ENCODE measurements at regions not wholly inside any gene's neighbourhood (a gene's known extent, or its start where the extent isn't known, plus 50 kb on each side); places are given as distances from the start of the nearest gene placed in this dataset.

DNA sequence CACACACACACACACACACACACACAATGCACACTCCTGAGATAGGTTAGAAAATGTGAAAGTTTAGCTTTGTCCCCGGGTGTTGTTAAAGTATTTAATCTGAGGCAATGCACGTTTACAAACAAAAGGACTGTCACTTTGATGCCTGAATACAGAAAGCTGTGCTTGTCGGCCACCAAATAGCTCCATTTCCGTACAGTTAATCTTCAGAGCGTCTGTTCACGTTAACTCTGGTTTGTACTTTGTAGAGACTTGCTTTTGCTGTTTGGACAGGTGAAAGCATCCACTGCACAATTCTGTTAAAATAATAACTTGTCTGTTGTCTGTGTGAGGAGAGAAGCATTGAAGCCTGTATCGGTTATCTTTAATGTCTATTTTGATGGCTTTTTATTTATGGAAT, 267.8 kb downstream of the FGF9 start:
- intact Hi-C loops (cut with DNase I; ENCODE audit: low total_unique reads), result no loop called here
- DNase-seq (ENCODE audit: low spot score in 2 of 2), result no peak
- WGBS, 2 donors, result 46 to 57% methylated on average over 7 of the region's 7 CpGs
- no peak overlapping the region for H3K4me3 ChIP-seq (ENCODE audit: low read depth, poor library complexity, severe bottlenecking)
- TF ChIP-seq POLR2A (IDR thresholded peaks at IDR 0.05), result no peak
- TF ChIP-seq CTCF (IDR thresholded peaks at IDR 0.05), result no peak

DNA sequence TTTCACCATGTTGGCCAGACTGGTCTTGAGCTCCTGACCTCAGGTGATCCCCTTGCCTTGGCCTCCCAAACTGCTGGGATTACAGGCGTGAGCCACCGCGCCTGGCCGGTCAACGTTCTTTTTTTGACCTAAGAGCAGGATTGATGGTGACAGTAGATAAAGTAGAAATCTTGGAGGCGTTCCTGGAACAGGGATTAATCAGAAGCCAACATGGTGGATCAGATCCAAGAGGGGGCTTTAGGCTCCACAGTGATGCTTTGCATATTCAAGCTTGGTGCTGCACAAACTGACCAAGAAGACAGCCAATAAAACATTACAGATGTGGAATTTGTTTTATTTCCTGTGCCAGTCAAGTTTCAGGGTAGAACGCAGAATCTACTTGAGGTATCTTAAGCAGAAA, 271.2 kb downstream of the FGF9 start:
- no peak for TF ChIP-seq POLR2A (IDR thresholded peaks at IDR 0.05)
- no peak for TF ChIP-seq CTCF (IDR thresholded peaks at IDR 0.05)
- intact Hi-C loops (cut with DNase I; ENCODE audit: low total_unique reads), result no loop called here

DNA sequence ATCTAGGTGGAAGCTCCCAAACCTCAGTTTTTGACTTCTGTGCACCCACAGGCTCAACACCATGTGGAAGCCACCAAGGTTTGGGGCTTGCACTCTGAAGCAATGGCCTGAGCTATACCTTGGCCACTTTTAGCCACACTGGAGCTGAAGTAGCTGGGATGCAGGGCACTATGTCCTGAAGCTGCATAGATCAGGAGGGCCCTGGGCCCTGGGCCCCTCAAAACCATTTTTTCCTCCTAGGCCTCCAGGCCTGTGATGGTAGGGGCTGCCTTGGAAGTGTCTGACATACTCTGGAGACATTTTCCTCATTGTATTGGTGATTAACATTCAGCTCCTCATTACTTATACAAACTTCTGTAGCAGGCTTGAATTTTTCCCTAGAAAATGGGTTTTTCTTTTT, 273.7 kb downstream of the FGF9 start:
- H3K4me3 ChIP-seq (ENCODE audit: low read depth, poor library complexity, severe bottlenecking), result no peak overlapping the region
- DNase-seq (ENCODE audit: low spot score in 2 of 2), result no peak
- TF ChIP-seq POLR2A (IDR thresholded peaks at IDR 0.05), result no peak
- no peak for TF ChIP-seq CTCF (IDR thresholded peaks at IDR 0.05)
- intact Hi-C loops (cut with DNase I; ENCODE audit: low total_unique reads), result no loop called here

More for the DNA sequence above, 271.2 kb downstream of the FGF9 start:
- WGBS, 2 donors, result 74 to 84% methylated on average over 7 of the region's 7 CpGs
- H3K4me3 ChIP-seq (ENCODE audit: low read depth, poor library complexity, severe bottlenecking), result no peak overlapping the region
- DNase-seq (ENCODE audit: low spot score in 2 of 2), result no peak

DNA sequence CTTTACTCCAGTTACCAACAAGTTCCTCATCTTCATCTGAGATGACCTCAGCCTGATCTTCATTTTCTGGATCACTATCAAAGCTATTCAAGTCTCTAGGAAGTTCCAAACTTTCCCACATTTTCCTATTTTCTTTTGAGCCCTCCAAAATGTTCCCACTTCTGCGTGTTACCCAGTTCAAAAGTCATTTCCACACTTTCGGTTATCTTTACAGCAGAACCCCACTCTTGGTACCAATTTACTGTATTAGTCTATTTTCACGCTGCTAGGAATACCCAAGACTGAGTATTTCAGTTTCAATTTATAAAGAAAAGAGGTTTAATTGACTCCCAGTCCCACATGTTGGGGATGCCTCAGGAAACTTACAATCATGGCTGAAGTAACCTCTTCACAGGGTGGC, 274.3 kb downstream of the FGF9 start:
- 78 to 91% methylated on average over 3 of the region's 3 CpGs for WGBS, 2 donors
- intact Hi-C loops (cut with DNase I; ENCODE audit: low total_unique reads), result no loop called here
- no peak overlapping the region for H3K4me3 ChIP-seq (ENCODE audit: low read depth, poor library complexity, severe bottlenecking)
- TF ChIP-seq POLR2A (IDR thresholded peaks at IDR 0.05), result no peak
- no peak for TF ChIP-seq CTCF (IDR thresholded peaks at IDR 0.05)
- no peak for DNase-seq (ENCODE audit: low spot score in 2 of 2)

DNA sequence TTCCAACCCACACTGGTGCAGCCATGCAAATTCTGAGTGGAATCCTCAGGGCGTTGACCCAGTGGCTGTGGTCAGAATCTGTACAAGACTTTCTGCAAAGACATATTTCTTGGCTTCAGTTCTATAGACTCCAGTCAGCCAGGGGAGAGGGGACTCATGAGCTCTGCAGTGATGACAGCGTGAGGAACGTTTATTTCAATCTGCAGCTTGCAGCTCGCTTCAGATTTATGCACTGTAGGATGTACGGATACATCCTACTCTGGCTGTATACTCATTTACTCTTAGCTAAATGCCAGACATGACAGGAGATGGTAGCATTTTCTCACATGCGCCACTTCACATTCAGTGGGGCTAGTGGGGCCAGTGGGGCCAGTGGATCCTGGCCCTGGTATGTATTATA, 276.1 kb downstream of the FGF9 start:
- TF ChIP-seq POLR2A (IDR thresholded peaks at IDR 0.05), result no peak
- WGBS, 2 donors, result 66 to 90% methylated on average over 6 of the region's 6 CpGs
- no peak for DNase-seq (ENCODE audit: low spot score in 2 of 2)
- intact Hi-C loops (cut with DNase I; ENCODE audit: low total_unique reads), result no loop called here
- H3K4me3 ChIP-seq (ENCODE audit: low read depth, poor library complexity, severe bottlenecking), result no peak overlapping the region

GRCh38 chr13:21948769-21949474, 278.0 kb downstream of the FGF9 start:
- no peak for DNase-seq (ENCODE audit: low spot score in 2 of 2)
- no peak for TF ChIP-seq POLR2A (IDR thresholded peaks at IDR 0.05)
- TF ChIP-seq CTCF (IDR thresholded peaks at IDR 0.05), result no peak
- no peak overlapping the region for H3K4me3 ChIP-seq (ENCODE audit: low read depth, poor library complexity, severe bottlenecking)
- intact Hi-C loops (cut with DNase I; ENCODE audit: low total_unique reads), result no loop called here
- 51 to 80% methylated on average over 9 of the region's 15 CpGs for WGBS, 2 donors

Data from lower leg skin (tissue), 4 donors.